WTC11 (cell line): ENCODE measurements at regions not wholly inside any gene's neighbourhood (a gene's known extent, or its start where the extent isn't known, plus 50 kb on each side); places are given as distances from the start of the nearest gene placed in this dataset.

Source experiments
- ATAC-seq: fragments of 200-7000 bp; cut with Tn5 transposase; 2 replicates; pipeline ENCODE4 v1.10.0; 2021; ENCODE audit warnings: mild to moderate bottlenecking, moderate library complexity
- CTCF ChIA-PET: fragments of 300-600 bp; sonication (Branson Sonifier 250); formaldehyde crosslinking; loops from one replicate; lab custom pipeline; 2021; ENCODE audit warnings: antibody characterized with exemption; lab: Charles Lee
- POLR2A ChIA-PET: fragments of 350-600 bp; sonication (Branson Sonifier 250); formaldehyde crosslinking; loops from one replicate; lab custom pipeline; 2021; ENCODE audit warnings: antibody characterized with exemption; lab: Charles Lee
- DNase-seq: peaks from one replicate; pipeline ENCODE4 v3.0.0; 2021; ENCODE audit warnings: low spot score
- H3K27ac Mint-ChIP-seq: 2 replicates; pipeline ENCODE4 v1.8.0; 2021; ENCODE audit warnings: mixed read lengths
- H3K27me3 Mint-ChIP-seq: 2 replicates; pipeline ENCODE4 v1.8.0; 2021; ENCODE audit warnings: low read depth, mild to moderate bottlenecking, moderate library complexity, mixed read lengths
- H3K36me3 Mint-ChIP-seq: 2 replicates; pipeline ENCODE4 v1.8.0; 2021; ENCODE audit warnings: mixed read lengths
- H3K4me1 Mint-ChIP-seq: 2 replicates; pipeline ENCODE4 v1.8.0; 2022; ENCODE audit warnings: mixed read lengths
- H3K4me3 Mint-ChIP-seq: 2 replicates; pipeline ENCODE4 v1.8.0; 2021; ENCODE audit warnings: mild to moderate bottlenecking, moderate library complexity, mixed read lengths
- H3K9me3 Mint-ChIP-seq: 2 replicates; pipeline ENCODE4 v1.8.0; 2021; ENCODE audit warnings: mixed read lengths
- CREB1 ChIP-seq: sonication (generic); formaldehyde crosslinking; IDR thresholded peaks from 2 replicates; pipeline ENCODE4 v1.8.0; 2023; ENCODE audit warnings: mild to moderate bottlenecking, missing genetic modification reagents
- E2F1 ChIP-seq: sonication (generic); formaldehyde crosslinking; IDR thresholded peaks from 2 replicates; pipeline ENCODE4 v1.8.0; 2022; ENCODE audit warnings: mild to moderate bottlenecking, missing genetic modification reagents
- ESRRA ChIP-seq: sonication (generic); formaldehyde crosslinking; IDR thresholded peaks from 2 replicates; pipeline ENCODE4 v1.8.1; 2022; ENCODE audit warnings: mild to moderate bottlenecking, missing genetic modification reagents, borderline replicate concordance
- FOXK1 ChIP-seq: sonication (generic); formaldehyde crosslinking; IDR thresholded peaks from 2 replicates; pipeline ENCODE4 v1.8.0; 2022; ENCODE audit warnings: mild to moderate bottlenecking, moderate library complexity, missing genetic modification reagents
- GRHL2 ChIP-seq: fragments of 250-450 bp; sonication (Bioruptor Pico); IDR thresholded peaks from 2 replicates; pipeline ENCODE4 v1.8.0; 2022; ENCODE audit warnings: mild to moderate bottlenecking, moderate library complexity; ENCODE audit not compliant: insufficient replicate concordance, severe bottlenecking
- MXD4 ChIP-seq: fragments of 250-450 bp; sonication (Bioruptor Pico); IDR thresholded peaks from 2 replicates; pipeline ENCODE4 v1.8.0; 2021; ENCODE audit warnings: mild to moderate bottlenecking, moderate library complexity, borderline replicate concordance
- RORB ChIP-seq: fragments of 250-450 bp; sonication (Bioruptor Pico); IDR thresholded peaks from 2 replicates; pipeline ENCODE4 v1.9.0; 2021; ENCODE audit warnings: mild to moderate bottlenecking
- TCF7 ChIP-seq: sonication (generic); formaldehyde crosslinking; IDR thresholded peaks from 2 replicates; pipeline ENCODE4 v1.8.0; 2022; ENCODE audit warnings: mild to moderate bottlenecking, low read depth, missing genetic modification reagents, moderate library complexity
- TP53 ChIP-seq: sonication (generic); formaldehyde crosslinking; IDR thresholded peaks from 2 replicates; pipeline ENCODE4 v1.8.1; 2023; ENCODE audit warnings: mild to moderate bottlenecking, missing genetic modification reagents
- USF1 ChIP-seq: sonication (generic); formaldehyde crosslinking; IDR thresholded peaks from 2 replicates; pipeline ENCODE4 v1.8.0; 2022; ENCODE audit warnings: mild to moderate bottlenecking, missing genetic modification reagents
- ZBTB21 ChIP-seq: sonication (generic); formaldehyde crosslinking; IDR thresholded peaks from 2 replicates; pipeline ENCODE4 v1.8.1; 2023; ENCODE audit warnings: mild to moderate bottlenecking, missing genetic modification reagents, borderline replicate concordance
- TF ChIP-seq, protein P1 (sequence below): fragments of 250-450 bp; sonication (Bioruptor Pico); IDR thresholded peaks from 2 replicates; pipeline ENCODE4 v1.9.0; 2021; ENCODE audit warnings: mild to moderate bottlenecking
- TF ChIP-seq, protein P2 (sequence below): sonication (generic); formaldehyde crosslinking; IDR thresholded peaks from 2 replicates; pipeline ENCODE4 v1.8.1; 2022; ENCODE audit warnings: mild to moderate bottlenecking, moderate library complexity, missing genetic modification reagents

GRCh38 chr10:113379091-113379490, 173.8 kb upstream of the HABP2 start (continued):
- no peak for TF ChIP-seq TCF7

DNA sequence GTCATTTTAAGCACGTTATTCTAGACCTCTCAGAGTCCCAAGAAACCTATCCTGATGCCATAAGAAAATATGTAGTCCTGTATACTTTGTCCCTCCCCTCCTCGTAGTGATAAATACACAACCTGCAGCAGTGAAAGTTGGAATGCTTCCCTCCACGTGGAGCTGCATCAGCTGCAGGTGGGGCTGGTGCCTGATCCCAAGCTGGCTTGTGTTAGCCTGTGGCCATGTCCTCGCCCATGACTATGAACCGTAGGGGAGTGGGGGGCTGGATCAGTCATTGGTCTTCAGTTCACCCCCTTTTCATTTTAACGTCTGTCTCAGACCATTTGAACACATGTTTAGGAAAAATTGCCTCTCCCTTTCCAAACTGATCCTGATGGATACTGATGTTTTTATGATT, 171.4 kb upstream of the HABP2 start:
- H3K4me3 Mint-ChIP-seq: no peak overlapping the region
- no peak overlapping the region for H3K27ac Mint-ChIP-seq
- ChIA-PET POLR2A (no interaction called here), CTCF (no interaction called here)
- ATAC-seq: no peak
- H3K27me3 Mint-ChIP-seq: no peaks in the 10 kb centered on the region
- no peak for DNase-seq
- TF ChIP-seq ESRRA (CRISPR knock-in tag) (no peak), MXD4 (CRISPR knock-in tag) (no peak), ZBTB21 (CRISPR knock-in tag) (no peak), RORB (no peak)
- no peaks in the 10 kb centered on the region for H3K36me3 Mint-ChIP-seq
- H3K9me3 Mint-ChIP-seq: no peaks in the 10 kb centered on the region
- H3K4me1 Mint-ChIP-seq: peaks cover 15% of the 10 kb centered on the region

- Mint-ChIP-seq H3K36me3 (no peaks in the 10 kb centered on the region), H3K4me3 (no peak overlapping the region), H3K4me1 (peaks cover 15% of the 10 kb centered on the region), H3K27me3 (no peaks in the 10 kb centered on the region), H3K27ac (no peak overlapping the region), H3K9me3 (no peaks in the 10 kb centered on the region)
- DNase-seq: no peak
- ATAC-seq: no peak
- ChIA-PET POLR2A (no interaction called here), CTCF (no interaction called here)
- TF ChIP-seq, protein P1, sequence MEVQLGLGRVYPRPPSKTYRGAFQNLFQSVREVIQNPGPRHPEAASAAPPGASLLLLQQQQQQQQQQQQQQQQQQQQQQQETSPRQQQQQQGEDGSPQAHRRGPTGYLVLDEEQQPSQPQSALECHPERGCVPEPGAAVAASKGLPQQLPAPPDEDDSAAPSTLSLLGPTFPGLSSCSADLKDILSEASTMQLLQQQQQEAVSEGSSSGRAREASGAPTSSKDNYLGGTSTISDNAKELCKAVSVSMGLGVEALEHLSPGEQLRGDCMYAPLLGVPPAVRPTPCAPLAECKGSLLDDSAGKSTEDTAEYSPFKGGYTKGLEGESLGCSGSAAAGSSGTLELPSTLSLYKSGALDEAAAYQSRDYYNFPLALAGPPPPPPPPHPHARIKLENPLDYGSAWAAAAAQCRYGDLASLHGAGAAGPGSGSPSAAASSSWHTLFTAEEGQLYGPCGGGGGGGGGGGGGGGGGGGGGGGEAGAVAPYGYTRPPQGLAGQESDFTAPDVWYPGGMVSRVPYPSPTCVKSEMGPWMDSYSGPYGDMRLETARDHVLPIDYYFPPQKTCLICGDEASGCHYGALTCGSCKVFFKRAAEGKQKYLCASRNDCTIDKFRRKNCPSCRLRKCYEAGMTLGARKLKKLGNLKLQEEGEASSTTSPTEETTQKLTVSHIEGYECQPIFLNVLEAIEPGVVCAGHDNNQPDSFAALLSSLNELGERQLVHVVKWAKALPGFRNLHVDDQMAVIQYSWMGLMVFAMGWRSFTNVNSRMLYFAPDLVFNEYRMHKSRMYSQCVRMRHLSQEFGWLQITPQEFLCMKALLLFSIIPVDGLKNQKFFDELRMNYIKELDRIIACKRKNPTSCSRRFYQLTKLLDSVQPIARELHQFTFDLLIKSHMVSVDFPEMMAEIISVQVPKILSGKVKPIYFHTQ (CRISPR knock-in tag): no peak
- TF ChIP-seq USF1 (CRISPR knock-in tag) (no peak), CREB1 (CRISPR knock-in tag) (no peak), RORB (no peak)
- TF ChIP-seq, protein P2, sequence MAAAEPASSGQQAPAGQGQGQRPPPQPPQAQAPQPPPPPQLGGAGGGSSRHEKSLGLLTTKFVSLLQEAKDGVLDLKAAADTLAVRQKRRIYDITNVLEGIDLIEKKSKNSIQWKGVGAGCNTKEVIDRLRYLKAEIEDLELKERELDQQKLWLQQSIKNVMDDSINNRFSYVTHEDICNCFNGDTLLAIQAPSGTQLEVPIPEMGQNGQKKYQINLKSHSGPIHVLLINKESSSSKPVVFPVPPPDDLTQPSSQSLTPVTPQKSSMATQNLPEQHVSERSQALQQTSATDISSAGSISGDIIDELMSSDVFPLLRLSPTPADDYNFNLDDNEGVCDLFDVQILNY (CRISPR knock-in tag): no peak
These were observed 170.8 kb upstream of the HABP2 start for GRCh38 chr10:113381981-113382509.

- H3K4me3 Mint-ChIP-seq: no peak overlapping the region
- no peak for TF ChIP-seq CREB1 (CRISPR knock-in tag)
- TF ChIP-seq TP53 (CRISPR knock-in tag): no peak
- H3K9me3 Mint-ChIP-seq: no peaks in the 10 kb centered on the region
- DNase-seq: no peak
- ChIA-PET POLR2A (no interaction called here), CTCF (no interaction called here)
- peaks cover 15% of the 10 kb centered on the region for H3K4me1 Mint-ChIP-seq
- no peaks in the 10 kb centered on the region for H3K27me3 Mint-ChIP-seq
- ATAC-seq: no peak
- no peaks in the 10 kb centered on the region for H3K36me3 Mint-ChIP-seq
- no peak overlapping the region for H3K27ac Mint-ChIP-seq
These were observed 170.2 kb upstream of the HABP2 start for GRCh38 chr10:113382691-113383090.

DNA sequence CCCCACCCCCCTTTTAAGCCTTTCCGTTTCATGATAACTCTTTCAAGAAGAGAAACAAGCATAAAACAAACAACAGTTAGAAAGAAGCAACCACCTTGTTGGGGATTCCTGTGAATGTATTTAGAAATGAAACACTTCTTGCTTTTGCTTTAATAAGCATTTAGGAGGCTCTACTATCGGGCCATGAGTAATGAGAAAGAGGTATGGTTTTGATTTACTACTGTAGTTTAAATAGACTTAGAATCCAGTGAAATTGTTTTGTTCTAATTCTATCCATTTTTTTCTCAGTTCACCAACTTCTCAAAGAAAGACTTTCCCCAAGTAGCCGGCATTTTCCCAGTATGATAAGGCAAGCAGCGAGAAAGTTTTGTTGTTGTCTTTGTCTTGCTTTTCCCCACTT, 168.7 kb upstream of the HABP2 start:
- H3K27ac Mint-ChIP-seq: no peak overlapping the region
- ChIA-PET CTCF (interaction anchor here (0.6 to 1.9 kb wide), 18 partner anchors 23 to 516 kb away, joined by 3 to 15 read pairs (median 7); no protein-coding TSS in a partner anchor), POLR2A (no interaction called here)
- DNase-seq (no peak), ATAC-seq (no peak)
- TF ChIP-seq GRHL2 (no peak), FOXK1 (no peak), E2F1 (CRISPR knock-in tag) (no peak)
- peaks cover 15% of the 10 kb centered on the region for H3K4me1 Mint-ChIP-seq
- H3K27me3 Mint-ChIP-seq: no peaks in the 10 kb centered on the region
- H3K4me3 Mint-ChIP-seq: no peak overlapping the region
- H3K9me3 Mint-ChIP-seq: no peaks in the 10 kb centered on the region
- H3K36me3 Mint-ChIP-seq: no peaks in the 10 kb centered on the region
